ENCODE measurements at regions not wholly inside any gene's neighbourhood (a gene's known extent, or its start where the extent isn't known, plus 50 kb on each side); places are given as distances from the start of the nearest gene placed in this dataset.

DNA sequence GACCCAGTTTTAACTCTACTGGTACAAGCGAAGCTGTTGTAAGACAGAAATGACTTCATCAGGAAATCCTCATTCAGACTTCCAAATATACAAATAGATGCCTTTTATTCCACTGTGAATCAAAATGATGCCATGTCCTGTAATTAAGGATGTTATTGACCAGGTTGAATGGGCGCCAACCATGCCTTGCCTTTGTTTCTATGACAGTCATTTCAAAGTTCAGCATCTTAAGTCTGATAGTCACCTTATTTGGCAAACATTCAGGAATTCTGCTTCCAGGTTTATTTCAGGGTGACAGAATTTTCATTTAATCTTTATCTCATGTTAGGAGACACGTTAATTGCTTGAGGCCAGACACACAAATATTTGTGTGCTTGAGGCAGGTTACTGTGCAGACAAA, 592.8 kb upstream of the JAG1 start:
- H3K9ac ChIP-seq (ENCODE audit: low read length), result no peak overlapping the region
- ATAC-seq (no peak), DNase-seq (ENCODE audit: low read depth, low spot score) (no peak)
- ChIA-PET CTCF (interaction anchor here (0.7 to 2.0 kb wide), 6 partner anchors 61 to 713 kb away, joined by 3 to 11 read pairs (median 3); partner anchors contain the start of gene JAG1), POLR2A (interaction anchor here (1.2 kb wide), 1 partner anchor 24 kb away, joined by 5 read pairs; no protein-coding TSS in a partner anchor), RAD21 (ENCODE audit: low non-redundant PET in 1 of 2, low total read pairs in 2 of 2, uncharacterized antibody in 2 of 2, unreplicated experiment in 2 of 2) (interaction anchor here in 1 of 2 experiments (0.7 kb wide), 1 partner anchor 339 kb away, joined by 3 read pairs; no protein-coding TSS in a partner anchor)
- peaks cover 36 to 49% of the 10 kb centered on the region in 2 experiments for H3K4me1 ChIP-seq (ENCODE audit: control insufficient read depth in 1 of 2, insufficient read depth in 2 of 2, low read length in 2 of 2)
- H4K20me1 ChIP-seq (ENCODE audit: insufficient read depth), result no peaks in the 10 kb centered on the region
- no peaks in the 10 kb centered on the region for H3K27me3 ChIP-seq (ENCODE audit: insufficient read depth, low read length)
- TF ChIP-seq, protein P1, sequence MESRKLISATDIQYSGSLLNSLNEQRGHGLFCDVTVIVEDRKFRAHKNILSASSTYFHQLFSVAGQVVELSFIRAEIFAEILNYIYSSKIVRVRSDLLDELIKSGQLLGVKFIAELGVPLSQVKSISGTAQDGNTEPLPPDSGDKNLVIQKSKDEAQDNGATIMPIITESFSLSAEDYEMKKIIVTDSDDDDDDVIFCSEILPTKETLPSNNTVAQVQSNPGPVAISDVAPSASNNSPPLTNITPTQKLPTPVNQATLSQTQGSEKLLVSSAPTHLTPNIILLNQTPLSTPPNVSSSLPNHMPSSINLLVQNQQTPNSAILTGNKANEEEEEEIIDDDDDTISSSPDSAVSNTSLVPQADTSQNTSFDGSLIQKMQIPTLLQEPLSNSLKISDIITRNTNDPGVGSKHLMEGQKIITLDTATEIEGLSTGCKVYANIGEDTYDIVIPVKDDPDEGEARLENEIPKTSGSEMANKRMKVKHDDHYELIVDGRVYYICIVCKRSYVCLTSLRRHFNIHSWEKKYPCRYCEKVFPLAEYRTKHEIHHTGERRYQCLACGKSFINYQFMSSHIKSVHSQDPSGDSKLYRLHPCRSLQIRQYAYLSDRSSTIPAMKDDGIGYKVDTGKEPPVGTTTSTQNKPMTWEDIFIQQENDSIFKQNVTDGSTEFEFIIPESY (IDR thresholded peaks at IDR 0.05; ENCODE audit: extremely low read depth, insufficient replicate concordance, low read length), result no peak
- TF ChIP-seq, protein P2, sequence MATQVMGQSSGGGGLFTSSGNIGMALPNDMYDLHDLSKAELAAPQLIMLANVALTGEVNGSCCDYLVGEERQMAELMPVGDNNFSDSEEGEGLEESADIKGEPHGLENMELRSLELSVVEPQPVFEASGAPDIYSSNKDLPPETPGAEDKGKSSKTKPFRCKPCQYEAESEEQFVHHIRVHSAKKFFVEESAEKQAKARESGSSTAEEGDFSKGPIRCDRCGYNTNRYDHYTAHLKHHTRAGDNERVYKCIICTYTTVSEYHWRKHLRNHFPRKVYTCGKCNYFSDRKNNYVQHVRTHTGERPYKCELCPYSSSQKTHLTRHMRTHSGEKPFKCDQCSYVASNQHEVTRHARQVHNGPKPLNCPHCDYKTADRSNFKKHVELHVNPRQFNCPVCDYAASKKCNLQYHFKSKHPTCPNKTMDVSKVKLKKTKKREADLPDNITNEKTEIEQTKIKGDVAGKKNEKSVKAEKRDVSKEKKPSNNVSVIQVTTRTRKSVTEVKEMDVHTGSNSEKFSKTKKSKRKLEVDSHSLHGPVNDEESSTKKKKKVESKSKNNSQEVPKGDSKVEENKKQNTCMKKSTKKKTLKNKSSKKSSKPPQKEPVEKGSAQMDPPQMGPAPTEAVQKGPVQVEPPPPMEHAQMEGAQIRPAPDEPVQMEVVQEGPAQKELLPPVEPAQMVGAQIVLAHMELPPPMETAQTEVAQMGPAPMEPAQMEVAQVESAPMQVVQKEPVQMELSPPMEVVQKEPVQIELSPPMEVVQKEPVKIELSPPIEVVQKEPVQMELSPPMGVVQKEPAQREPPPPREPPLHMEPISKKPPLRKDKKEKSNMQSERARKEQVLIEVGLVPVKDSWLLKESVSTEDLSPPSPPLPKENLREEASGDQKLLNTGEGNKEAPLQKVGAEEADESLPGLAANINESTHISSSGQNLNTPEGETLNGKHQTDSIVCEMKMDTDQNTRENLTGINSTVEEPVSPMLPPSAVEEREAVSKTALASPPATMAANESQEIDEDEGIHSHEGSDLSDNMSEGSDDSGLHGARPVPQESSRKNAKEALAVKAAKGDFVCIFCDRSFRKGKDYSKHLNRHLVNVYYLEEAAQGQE (IDR thresholded peaks at IDR 0.05; ENCODE audit: low read depth), result no peak
- TF ChIP-seq ZFX (IDR thresholded peaks at IDR 0.05) (no peak), YY1 (IDR thresholded peaks at IDR 0.05; ENCODE audit: extremely low read depth, insufficient replicate concordance, low read depth, low read length) (no peak), SRF (IDR thresholded peaks at IDR 0.05; ENCODE audit: low read depth) (0 out of 2 replicates have a peak, but pooled peaks have one; percentile 48)
- H3K79me2 ChIP-seq (ENCODE audit: insufficient read depth, low read length), result no peaks in the 10 kb centered on the region
- BruUV-seq (replicated peaks), result no TSS peak
- H3K4me2 ChIP-seq (ENCODE audit: low read length), result peak overlapping the region; percentile 74
- no peaks in the 10 kb centered on the region for H3K9me2 ChIP-seq (ENCODE audit: insufficient read depth)
- intact Hi-C loops (cut with micrococcal nuclease), result loop anchor here (5.0 kb wide), 1 partner anchor 59 kb away; no protein-coding TSS in a partner anchor
- no peaks in the 10 kb centered on the region for H3K9me3 ChIP-seq (ENCODE audit: control insufficient read depth in 1 of 2, insufficient read depth in 1 of 2, low read depth in 1 of 2, low read length in 2 of 2)
- no peaks in the 10 kb centered on the region for H3K36me3 ChIP-seq (ENCODE audit: control insufficient read depth in 1 of 2, insufficient read depth in 2 of 2, low read length in 2 of 2)
- peak overlapping the region; percentile 36; the same call in 1 of the 2 replicates for H3K27ac ChIP-seq (ENCODE audit: low read depth, low read length)
- peak overlapping the region; percentile 75 for H2AFZ ChIP-seq (ENCODE audit: low read depth, low read length, poor library complexity, severe bottlenecking)
- no peak overlapping the region; a peak in 1 of 4 replicates for H3K4me3 ChIP-seq (replicated peaks in 1 of 2; ENCODE audit: low read depth in 1 of 2, low read length in 2 of 2)
